ENCODE measurements at regions not wholly inside any gene's neighbourhood (a gene's known extent, or its start where the extent isn't known, plus 50 kb on each side); places are given as distances from the start of the nearest gene placed in this dataset.

DNA sequence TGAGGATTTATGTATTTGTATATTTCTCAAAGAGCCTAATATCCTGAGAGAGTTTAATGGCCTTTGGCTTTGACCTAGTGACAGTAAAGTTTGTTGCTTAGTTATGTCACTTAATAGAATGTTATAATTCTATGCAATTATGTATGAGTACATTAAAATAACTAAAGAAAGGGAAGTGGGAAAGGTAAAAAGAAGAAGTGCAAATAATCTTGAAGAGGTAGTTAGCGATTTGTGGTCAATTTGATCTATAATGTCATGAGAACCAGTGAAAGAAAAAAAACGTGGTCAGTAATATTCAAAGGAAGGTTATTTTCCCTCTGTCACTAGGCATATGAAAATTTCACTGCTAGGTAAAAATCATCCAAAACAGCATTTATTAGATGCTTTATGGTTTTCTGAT, 143.4 kb upstream of the LSM8 start:
- Histone ChIP-seq H3K4me2 (ENCODE audit: low read length) (no peak overlapping the region), H3K79me2 (ENCODE audit: low read length) (no peaks in the 10 kb centered on the region), H4K20me1 (ENCODE audit: low read length) (no peaks in the 10 kb centered on the region), H3K4me1 (ENCODE audit: insufficient read depth, low read length) (no peaks in the 10 kb centered on the region), H2AFZ (ENCODE audit: low read length) (no peak overlapping the region), H3K27me3 (ENCODE audit: low read length) (no peaks in the 10 kb centered on the region), H3K27ac (ENCODE audit: low read length) (no peak overlapping the region), H3K4me3 (ENCODE audit: low read length) (no peak overlapping the region), H3K36me3 (ENCODE audit: low read depth, low read length) (no peaks in the 10 kb centered on the region), H3K9me3 (ENCODE audit: low read length) (no peaks in the 10 kb centered on the region), H3K9me2 (replicated peaks; ENCODE audit: low read length) (no peaks in the 10 kb centered on the region), H3F3A (ENCODE audit: low read length, unreplicated experiment) (no peaks in the 10 kb centered on the region), H3K9ac (ENCODE audit: low read length) (no peak overlapping the region)
- intact Hi-C loops (cut with micrococcal nuclease) = no loop called here
- ChIA-PET POLR2A (ENCODE audit: unreplicated experiment) (no interaction called here), CTCF (no interaction called here)
- ATAC-seq = no peak
- TF ChIP-seq, protein P1, sequence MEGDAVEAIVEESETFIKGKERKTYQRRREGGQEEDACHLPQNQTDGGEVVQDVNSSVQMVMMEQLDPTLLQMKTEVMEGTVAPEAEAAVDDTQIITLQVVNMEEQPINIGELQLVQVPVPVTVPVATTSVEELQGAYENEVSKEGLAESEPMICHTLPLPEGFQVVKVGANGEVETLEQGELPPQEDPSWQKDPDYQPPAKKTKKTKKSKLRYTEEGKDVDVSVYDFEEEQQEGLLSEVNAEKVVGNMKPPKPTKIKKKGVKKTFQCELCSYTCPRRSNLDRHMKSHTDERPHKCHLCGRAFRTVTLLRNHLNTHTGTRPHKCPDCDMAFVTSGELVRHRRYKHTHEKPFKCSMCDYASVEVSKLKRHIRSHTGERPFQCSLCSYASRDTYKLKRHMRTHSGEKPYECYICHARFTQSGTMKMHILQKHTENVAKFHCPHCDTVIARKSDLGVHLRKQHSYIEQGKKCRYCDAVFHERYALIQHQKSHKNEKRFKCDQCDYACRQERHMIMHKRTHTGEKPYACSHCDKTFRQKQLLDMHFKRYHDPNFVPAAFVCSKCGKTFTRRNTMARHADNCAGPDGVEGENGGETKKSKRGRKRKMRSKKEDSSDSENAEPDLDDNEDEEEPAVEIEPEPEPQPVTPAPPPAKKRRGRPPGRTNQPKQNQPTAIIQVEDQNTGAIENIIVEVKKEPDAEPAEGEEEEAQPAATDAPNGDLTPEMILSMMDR (conservative IDR thresholded peaks at IDR 0.05; ENCODE audit: low read depth, low read length) = no peak
- TF ChIP-seq EZH2phosphoT487 (IDR thresholded peaks at IDR 0.05; ENCODE audit: borderline replicate concordance, low read length) = no peak
- no TSS peak for BruUV-seq (replicated peaks)
- no peak for DNase-seq

DNA sequence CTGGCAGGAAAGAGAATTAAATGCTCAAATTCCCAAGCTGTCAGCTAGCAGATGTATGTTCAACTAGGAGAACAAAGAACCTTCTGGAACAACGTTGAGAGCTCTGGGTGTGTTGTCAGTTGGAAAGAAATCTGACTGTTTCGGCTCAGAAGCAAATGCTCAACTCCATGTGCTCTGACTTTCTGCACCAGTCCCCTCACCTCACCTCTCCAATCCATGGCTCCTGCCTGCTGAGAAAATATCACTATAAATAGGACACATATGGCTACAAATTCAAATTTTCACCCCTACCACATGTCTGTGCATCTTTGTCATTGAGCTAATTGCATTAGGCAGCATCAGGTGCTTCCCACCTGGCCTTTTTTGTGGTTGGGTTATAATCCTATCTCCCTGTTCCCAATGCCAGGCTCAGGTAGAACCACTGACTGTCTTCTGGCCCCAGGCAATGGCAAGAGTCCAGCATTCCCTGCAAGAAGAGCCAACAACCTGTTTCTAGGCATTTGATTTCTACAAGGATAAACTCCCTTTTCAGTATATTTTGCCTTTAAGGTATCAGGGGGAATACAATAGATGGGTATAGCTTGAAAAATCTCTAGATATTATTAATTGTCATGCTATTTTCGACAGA, 142.6 kb upstream of the LSM8 start:
- Histone ChIP-seq H3K4me1 (ENCODE audit: insufficient read depth, low read length) (no peaks in the 10 kb centered on the region), H3K4me3 (ENCODE audit: low read length) (no peak overlapping the region), H3K4me2 (ENCODE audit: low read length) (no peak overlapping the region), H3K9me2 (replicated peaks; ENCODE audit: low read length) (no peaks in the 10 kb centered on the region), H3K9me3 (ENCODE audit: low read length) (no peaks in the 10 kb centered on the region), H3K27me3 (ENCODE audit: low read length) (no peaks in the 10 kb centered on the region), H3K36me3 (ENCODE audit: low read depth, low read length) (no peaks in the 10 kb centered on the region), H3F3A (ENCODE audit: low read length, unreplicated experiment) (no peaks in the 10 kb centered on the region), H4K20me1 (ENCODE audit: low read length) (no peaks in the 10 kb centered on the region), H2AFZ (ENCODE audit: low read length) (no peak overlapping the region), H3K9ac (ENCODE audit: low read length) (no peak overlapping the region), H3K27ac (ENCODE audit: low read length) (no peak overlapping the region), H3K79me2 (ENCODE audit: low read length) (no peaks in the 10 kb centered on the region)
- BruUV-seq (replicated peaks) = no TSS peak
- intact Hi-C loops (cut with micrococcal nuclease) = no loop called here
- POLR2A ChIA-PET (ENCODE audit: unreplicated experiment) = no interaction called here
- CTCF ChIA-PET = no interaction called here
- TF ChIP-seq, protein P1 (conservative IDR thresholded peaks at IDR 0.05; ENCODE audit: low read depth, low read length) = no peak
- TF ChIP-seq EZH2phosphoT487 (IDR thresholded peaks at IDR 0.05; ENCODE audit: borderline replicate concordance, low read length) (no peak), EZH2 (IDR thresholded peaks at IDR 0.05; ENCODE audit: low read length, unreplicated experiment) (no peak)
- DNase-seq (peak; percentile 19), ATAC-seq (no peak)

DNA sequence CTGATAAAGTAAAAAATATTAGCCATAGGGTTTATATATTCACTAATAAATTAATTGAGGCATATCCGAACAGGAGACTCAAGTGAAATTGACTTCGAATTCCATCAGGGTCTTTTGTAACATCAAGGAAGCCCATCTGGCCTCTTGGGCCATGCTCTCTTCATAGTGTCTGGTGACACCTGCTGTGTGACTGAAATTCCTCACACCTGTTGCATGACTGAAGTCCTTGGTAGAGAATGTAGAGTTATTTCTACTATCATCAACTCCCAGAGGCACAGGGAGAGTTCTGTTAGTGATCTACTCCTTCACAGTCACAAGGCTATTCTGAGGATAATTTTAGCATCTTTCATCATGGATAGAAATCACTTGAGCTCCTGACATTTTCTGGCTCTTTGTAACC, 138.3 kb upstream of the LSM8 start:
- intact Hi-C loops (cut with micrococcal nuclease) = no loop called here
- CTCF ChIA-PET = no interaction called here
- ATAC-seq = no peak

More for the DNA sequence above, 138.3 kb upstream of the LSM8 start:
- no peak for DNase-seq
- TF ChIP-seq, protein P1 (conservative IDR thresholded peaks at IDR 0.05; ENCODE audit: low read depth, low read length) = no peak
- TF ChIP-seq EZH2phosphoT487 (IDR thresholded peaks at IDR 0.05; ENCODE audit: borderline replicate concordance, low read length) (no peak), EZH2 (IDR thresholded peaks at IDR 0.05; ENCODE audit: low read length, unreplicated experiment) (no peak)
- no TSS peak for BruUV-seq (replicated peaks)
- Histone ChIP-seq H3K9me3 (ENCODE audit: low read length) (no peaks in the 10 kb centered on the region), H3F3A (ENCODE audit: low read length, unreplicated experiment) (no peaks in the 10 kb centered on the region), H3K4me2 (ENCODE audit: low read length) (no peak overlapping the region), H3K9ac (ENCODE audit: low read length) (no peak overlapping the region), H3K27me3 (ENCODE audit: low read length) (no peaks in the 10 kb centered on the region), H3K27ac (ENCODE audit: low read length) (no peak overlapping the region), H3K9me2 (replicated peaks; ENCODE audit: low read length) (no peaks in the 10 kb centered on the region), H3K79me2 (ENCODE audit: low read length) (no peaks in the 10 kb centered on the region), H3K4me3 (ENCODE audit: low read length) (no peak overlapping the region), H3K36me3 (ENCODE audit: low read depth, low read length) (no peaks in the 10 kb centered on the region), H2AFZ (ENCODE audit: low read length) (no peak overlapping the region), H3K4me1 (ENCODE audit: insufficient read depth, low read length) (no peaks in the 10 kb centered on the region), H4K20me1 (ENCODE audit: low read length) (no peaks in the 10 kb centered on the region)
- POLR2A ChIA-PET (ENCODE audit: unreplicated experiment) = no interaction called here
